Suprapubic skin (tissue), 3 donors: ENCODE measurements at regions not wholly inside any gene's neighbourhood (a gene's known extent, or its start where the extent isn't known, plus 50 kb on each side); places are given as distances from the start of the nearest gene placed in this dataset.

Experiments
- CTCF ChIP-seq, 2 donors: fragments of 200-600 bp in 1 of 2; fragments of 450-650 bp in 1 of 2; sonication (generic) in 1 of 2; IDR thresholded peaks; one replicate each; pipeline ENCODE4 v1.5.1; 2016 to 2019; ENCODE audit warnings: antibody characterized with exemption in 2 of 2, mild to moderate bottlenecking in 1 of 2, moderate library complexity in 1 of 2
- EP300 ChIP-seq: sonication (generic); formaldehyde crosslinking; IDR thresholded peaks from one replicate; pipeline ENCODE4 v1.6.1; 2017; ENCODE audit warnings: antibody characterized with exemption
- POLR2A ChIP-seq, 2 donors: fragments of 450-650 bp; IDR thresholded peaks; one replicate each; pipeline ENCODE4 v1.6.1; 2017; ENCODE audit warnings: antibody characterized with exemption in 2 of 2, mild to moderate bottlenecking in 2 of 2, moderate library complexity in 2 of 2

DNA sequence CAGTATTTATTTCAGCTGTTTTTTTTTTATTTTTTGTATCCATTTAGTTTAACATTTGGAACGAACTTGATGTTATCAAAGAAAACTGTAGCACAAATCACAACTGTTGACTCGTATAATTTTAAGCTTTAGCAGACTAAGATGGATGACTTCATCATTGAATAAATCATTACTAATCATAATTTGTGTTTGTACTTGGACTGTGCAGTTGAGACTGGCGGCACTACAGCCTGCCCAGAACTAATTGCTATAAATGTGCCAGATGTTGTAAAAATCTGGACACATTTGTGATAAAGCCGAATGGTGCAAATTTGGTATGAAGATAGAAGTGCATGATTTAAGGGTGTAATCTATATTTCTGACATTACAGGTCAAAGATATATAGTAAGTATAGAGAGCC lies 897.7 kb upstream of the CDH8 start:
- TF ChIP-seq POLR2A (IDR thresholded peaks at IDR 0.05) (no peak), CTCF (IDR thresholded peaks at IDR 0.05) (no peak), EP300 (no peak)
